ENCODE measurements at regions not wholly inside any gene's neighbourhood (a gene's known extent, or its start where the extent isn't known, plus 50 kb on each side); places are given as distances from the start of the nearest gene placed in this dataset.

DNA sequence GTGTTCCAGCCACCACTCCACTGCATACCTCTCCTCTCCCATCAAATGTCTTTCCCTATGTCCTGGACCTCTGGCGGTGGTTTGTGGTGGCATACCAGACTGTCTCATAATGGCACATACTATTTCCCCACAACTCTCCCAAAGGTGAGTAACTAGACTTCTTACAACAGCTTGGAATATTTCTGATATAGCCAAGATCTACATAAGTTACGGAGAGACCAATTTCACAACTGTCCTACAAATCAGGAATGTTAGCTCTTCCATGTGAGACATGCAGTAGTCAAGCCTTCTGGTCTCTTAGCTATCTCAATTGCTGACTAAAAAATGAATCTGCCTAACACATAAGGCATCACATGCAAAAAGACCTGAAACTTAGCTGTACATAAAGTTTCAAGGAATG lies 588.9 kb downstream of the RNF144B start:
- no peak for DNase-seq

DNA sequence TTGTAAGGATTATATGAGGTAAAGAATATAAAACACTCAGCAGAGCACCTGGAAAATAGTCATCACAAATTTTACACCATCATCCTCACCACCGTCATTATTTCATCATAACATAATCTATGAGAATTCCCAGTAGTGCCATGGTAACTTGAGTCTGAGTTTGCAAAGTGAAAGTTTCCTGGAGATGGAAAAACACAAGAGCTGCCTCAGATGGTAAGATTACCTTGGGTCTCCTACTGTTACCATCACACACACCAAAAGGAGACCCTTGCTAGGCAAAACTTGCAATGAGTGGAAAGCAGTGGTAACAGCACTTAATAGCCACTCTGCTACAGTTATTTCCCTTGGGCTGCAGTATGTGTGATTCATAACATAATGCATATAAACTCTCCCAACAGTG lies 589.8 kb downstream of the RNF144B start:
- DNase-seq: no peak

DNA sequence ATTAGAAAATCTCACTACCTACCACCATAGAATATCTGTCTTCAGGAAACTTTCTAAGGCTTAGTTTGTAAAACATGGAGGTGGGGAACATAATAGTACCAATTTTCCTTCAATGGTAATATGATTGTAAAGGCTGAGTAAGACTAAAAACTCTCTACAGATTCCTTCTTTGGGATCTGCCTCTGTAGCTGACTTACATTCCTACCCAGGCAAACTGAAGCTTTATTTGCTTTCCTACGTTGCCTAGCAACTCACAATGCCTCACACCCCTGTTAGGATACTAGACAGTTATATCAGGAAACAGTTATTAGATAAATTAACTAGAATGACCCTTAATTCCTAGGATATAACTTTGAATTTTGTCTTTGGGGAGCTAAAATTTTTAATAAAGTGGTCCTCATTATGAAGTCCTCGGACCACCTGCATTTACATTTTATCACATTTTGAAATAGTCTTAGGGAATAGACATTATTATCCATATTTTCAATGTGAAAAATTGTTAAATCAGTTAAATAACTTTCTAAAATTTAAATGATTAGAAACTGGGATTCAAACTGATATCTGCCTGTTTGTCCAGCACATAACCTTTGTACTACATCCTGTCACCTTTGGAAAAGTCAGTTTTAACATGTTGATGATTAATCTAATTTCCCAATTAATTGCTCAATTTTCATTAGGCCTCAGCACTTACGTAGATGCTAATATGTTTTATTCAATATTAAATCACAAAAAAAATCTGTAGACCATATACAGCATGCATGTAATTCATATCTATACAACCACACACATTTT lies 591.4 kb downstream of the RNF144B start:
- DNase-seq: peak; percentile 5

DNA sequence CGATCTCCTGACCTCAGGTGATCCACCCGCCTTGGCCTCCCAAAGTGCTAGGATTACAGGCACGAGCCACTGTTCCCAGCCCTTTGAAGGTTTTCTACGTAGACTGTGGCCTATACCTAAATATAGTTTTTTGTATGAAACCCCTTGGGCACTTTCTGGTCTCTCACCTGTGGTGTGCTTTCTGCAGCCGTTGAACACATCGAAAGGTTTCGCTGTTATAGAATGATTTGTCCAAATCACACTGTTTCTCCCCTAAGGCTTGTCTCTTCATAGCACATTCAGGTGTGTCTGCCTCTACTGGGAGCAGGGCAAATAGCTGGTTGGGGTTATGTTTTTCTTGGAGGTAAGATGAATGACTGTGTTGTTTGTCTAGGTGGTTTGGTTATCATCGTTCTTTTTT lies 597.9 kb downstream of the RNF144B start:
- no peak for DNase-seq

DNA sequence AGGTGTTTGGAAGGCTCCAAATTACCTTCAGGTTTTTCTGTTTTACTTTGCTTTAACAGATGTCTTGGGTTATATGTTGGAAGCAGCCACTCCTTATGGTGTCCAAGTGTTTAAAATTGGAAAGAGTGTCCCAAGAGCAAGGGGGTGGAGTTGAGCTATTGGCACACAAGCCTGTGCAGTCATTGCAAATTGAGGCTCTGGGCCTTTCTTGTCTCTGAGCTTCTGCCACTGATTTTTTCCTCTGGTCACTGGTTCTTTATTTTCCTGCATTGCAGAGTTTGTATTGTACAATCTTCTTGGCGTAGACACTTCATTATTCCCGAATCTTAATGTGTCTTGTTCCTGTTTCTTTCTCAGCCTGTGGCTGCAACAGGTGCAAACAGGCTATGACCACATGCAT lies 598.8 kb downstream of the RNF144B start:
- DNase-seq: no peak

DNA sequence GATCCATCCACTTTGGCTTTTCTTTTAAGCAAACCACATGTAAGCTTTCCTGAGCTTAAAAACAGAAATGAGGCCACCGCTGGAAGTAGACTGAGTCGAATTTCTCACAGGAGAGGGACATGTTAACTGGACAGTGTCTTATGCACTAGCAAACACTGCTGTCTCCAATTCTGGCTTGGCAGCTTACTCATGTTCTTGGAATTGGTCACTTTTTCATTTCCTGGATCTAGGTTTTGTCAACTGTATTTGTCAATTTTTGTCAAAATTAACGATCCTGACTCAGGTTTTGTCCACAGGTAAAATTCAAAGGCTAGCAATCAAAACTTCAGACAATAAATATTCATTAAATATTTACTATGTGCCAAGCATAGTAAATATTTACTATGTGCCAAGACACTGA lies 601.5 kb downstream of the RNF144B start:
- DNase-seq: no peak

DNA sequence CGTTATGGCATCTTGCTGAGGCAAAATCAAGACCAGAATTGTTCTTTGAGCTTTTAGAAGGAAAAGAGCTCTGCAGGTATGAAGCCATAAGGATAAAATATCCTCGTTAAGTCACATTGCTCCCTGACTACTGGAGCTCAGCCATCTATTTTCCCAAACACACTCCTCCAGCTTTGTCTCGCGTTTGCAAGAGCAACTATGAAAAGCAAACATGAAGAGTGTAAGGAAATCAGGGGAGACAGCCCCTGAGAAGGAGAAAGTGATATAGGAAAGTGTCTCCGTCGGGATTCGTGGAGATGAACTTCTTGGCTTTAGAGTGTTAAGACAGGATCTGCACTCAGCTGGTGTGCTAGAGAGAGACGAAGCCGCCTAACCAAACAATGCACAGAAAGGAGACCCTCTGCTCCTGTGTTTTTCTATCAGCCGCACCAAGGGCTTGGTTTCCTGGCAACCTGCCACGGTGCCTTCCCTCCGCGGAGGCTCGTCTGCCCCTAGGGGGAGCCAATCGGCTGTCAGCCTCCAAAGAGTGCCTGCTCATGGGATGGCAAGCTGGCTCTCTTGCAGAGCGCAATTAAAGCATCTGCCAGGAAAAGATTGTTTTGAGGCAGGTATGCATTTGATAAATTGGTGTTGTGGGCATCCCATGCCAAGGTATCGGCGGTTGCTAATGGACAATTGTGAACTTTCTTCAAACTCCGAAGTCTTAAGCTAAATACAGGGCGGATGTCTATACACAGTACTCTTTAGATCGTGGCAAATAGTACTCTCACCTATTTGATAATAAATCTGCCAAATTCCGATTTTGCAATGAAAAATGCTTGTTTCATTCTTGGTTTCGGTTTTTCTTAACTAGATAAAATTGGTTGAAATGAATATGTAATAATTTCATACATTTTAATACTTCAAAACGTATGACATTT lies 603.2 kb downstream of the RNF144B start:
- DNase-seq: peak; percentile 36

DNA sequence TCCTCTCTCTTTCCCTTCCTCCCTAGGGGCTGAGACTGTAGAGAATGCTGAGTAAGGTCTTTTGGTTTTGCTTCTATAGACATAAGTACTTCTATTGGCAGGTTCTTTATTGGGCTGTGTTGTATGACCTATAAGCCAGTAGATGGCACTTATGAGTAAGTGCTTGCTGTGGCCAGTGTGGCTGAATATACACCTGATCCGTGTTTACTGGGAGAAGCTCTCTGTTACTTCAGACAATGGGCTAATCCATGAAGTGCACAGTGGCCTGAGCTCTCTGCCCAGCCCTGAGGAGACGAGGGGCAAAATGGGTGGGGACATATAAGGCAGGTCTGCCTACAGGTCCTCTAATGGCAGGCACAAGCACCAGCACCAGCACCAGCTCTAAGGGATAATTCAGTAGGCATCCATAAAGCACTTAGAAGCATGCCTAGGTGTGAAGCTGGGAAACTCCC lies 610.3 kb downstream of the RNF144B start:
- DNase-seq: peak; percentile 41

DNA sequence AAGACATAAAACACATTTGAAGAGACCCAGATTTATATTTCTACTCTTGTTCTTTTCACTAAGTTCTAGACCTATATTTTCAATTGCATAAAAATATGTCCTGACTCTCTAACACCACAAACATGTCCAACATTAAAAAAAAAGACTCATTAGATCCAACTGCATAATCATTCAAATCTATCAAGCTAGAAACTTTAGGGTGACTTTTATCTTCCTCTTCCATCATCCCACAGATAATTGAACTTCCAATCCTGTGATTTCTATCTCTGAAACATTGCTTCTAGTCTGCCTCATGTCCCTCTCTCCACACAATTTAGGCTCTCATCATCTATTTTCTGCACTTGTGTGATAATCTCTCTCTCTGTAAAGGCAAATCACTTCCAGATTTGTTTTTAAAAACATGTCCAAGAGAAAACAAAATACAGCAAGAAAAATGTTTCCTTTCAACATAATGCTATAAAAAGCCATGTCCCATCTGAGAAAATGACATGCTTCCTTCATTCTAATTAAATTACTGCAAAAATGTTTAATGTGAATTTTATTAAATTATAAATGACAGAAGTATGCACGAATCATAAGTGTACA lies 615.9 kb downstream of the RNF144B start:
- DNase-seq: no peak

DNA sequence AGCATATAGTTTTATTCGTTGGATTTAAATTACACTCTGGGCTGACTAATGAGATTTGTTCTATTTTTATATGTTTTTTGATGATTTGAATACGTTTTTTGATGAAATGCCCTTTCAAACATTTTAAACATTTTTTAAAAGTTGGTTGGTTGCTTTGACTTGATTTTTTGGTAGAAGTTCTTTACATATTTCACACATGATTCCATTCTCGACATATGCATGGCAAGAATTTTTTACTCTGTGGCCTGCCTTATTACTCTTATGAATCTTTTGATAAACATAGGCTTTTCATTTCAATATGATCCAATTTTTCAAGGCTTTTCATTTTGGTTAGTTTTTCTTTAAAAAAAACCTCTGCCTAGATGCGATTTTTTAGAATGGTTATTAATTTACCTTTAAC lies 617.0 kb downstream of the RNF144B start:
- DNase-seq: no peak

DNA sequence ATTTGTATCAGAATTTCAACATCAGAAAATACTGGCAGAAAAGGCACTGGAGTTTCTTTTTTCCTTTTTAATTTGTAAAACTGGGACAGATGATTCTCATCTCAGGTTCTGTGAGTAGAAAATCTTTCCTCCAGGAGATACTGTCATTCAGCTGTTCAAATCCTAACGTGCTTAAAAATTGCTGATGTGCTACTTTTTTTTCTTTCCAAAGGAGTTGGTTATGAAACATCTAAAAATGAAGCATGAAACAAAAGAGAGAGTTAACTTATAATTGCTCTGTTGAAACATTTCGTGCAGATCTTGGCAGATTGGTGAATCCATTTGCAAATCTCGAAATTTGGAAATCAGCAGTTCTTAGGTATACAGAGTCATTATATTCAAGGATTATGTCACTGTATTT lies 622.6 kb downstream of the RNF144B start:
- DNase-seq: no peak

DNA sequence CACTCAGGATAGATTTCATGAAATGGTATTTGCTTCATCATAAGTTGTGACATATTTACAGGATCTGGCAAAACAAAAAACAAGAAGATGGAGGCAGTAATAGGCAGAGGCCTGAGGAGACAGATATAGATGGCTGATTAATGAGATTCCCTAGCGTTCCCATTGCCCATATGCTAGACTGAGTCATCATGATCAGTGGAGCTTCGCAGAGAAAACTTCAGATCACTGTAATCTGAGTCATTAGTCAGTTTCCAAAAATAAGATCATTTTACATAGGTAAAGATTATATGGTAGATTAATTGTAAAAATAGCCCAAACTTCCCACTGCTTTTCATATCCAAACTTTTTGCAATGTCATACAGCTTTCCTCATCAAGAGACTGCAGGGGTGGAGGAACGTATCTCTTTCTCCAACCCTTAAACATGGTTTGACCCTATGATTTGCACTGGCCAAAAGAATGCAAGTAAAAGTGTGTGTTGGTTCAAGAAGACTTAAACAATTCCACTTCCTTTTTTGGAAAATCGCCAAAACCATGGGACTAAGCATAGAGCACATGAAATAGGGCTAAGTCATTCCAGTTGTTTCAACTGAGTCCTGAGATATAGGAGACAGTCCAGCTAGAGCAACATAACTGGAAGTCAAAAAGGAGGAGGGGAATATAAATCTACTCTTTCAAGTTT lies 626.0 kb downstream of the RNF144B start:
- DNase-seq: peak; percentile 59

DNA sequence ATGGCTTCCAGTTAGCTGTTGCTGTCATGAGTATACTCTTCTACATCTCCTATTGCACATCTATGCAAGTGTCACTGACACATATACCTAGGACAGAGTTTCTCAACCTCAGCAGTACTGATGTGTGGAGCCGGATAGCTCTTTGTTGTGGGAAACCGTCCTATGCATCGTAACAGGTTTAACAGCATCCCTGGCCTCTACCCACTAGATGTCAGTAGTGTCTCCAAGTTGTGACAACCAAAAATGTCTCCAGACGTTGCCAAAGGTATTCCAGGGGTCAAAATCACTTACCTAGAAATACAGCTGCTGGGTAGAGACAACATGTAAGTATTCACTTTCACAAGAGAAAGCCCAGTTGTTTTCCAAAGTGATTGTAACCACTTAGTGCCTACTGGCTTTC lies 637.6 kb downstream of the RNF144B start:
- DNase-seq: peak; percentile 64

DNA sequence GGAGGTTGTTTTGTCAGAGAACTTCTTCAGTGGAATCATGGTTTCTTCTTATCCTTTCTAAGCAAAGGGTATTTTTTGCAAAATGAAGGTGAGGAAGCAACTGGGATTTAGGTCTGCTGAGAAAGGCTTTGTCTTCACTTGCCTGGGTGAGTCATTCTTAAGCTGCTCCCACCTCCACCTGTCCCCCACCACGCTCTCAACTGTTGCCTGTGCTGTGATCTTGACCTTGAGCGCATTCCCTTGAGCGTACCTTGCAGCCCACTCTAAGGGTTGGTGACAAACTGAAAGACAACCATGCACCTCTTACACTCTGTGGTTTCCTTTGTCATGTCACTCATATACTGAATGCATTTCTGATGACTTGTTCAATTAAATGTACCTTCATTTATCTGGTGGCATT lies 641.1 kb downstream of the RNF144B start:
- no peak for DNase-seq

DNA sequence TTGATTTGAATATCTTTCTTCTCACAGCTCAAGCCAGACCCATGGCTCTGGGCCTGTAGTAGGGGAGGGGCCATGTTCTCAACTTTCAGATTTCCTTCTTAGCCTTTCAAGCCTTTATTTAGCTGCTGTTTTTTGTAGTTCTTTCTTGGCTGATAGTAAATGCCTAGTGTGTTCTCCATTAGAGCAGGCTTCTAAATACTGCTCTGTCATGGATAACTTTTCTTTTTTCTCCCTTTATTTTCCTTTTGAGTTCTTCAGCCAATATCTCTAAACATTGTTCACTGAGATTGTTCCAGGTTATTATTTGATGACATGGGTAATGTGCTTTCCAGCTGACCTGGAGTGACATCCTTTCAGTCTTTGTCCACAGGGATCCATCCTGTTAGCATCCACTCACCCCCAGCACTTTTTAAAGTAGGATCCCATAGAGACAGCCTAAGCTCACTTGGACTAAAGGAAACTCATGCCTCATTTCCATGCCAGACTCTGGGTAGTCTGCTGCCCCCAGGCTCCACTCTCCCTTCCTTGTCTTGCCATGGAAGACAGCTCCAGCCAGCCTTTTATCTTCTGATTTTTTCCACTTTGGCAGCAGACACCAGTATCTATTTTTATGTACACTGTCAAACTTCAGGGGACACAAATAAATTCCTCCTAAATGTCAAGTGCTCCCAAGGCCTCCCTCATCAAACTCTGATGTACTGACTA lies 645.6 kb downstream of the RNF144B start:
- no peak for DNase-seq

DNA sequence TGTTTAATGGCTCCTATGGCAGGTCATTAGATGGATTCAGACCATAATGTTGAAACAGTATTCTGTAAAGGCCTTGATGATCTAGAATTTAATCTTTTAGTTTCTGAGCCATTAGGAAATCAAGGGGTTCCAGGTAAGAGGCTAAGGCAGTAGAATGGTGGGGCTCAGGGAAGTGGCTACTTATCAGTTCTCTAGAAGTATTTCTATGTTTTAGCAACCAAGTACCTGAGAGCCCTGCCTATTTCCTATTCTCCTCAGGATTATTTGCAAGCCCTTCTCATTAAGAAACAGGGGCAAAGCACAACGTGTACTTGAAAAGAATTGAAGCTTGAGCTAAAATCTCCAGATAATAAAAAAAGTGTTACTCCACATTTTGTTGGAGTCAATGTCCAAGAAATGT lies 646.5 kb downstream of the RNF144B start:
- DNase-seq: no peak

DNA sequence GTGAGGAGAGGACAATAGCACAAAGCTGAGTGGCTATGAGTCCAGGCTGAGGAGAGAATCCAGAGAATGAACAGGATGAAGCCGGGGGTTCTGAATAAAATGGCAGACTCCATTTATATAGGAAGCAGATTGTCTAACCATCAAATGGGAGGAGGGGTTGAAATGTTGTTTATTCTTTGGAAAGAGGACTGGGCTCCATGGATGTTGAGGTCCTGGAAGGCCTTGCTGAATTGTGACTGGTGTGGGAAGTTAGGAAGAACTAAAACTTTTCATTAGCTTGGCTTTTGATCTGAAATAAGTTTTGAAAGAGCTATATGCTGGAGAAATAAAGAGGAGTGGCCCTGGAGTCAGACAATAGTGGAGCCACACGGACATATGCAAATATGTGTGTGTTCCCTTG lies 647.8 kb downstream of the RNF144B start:
- DNase-seq: no peak

DNA sequence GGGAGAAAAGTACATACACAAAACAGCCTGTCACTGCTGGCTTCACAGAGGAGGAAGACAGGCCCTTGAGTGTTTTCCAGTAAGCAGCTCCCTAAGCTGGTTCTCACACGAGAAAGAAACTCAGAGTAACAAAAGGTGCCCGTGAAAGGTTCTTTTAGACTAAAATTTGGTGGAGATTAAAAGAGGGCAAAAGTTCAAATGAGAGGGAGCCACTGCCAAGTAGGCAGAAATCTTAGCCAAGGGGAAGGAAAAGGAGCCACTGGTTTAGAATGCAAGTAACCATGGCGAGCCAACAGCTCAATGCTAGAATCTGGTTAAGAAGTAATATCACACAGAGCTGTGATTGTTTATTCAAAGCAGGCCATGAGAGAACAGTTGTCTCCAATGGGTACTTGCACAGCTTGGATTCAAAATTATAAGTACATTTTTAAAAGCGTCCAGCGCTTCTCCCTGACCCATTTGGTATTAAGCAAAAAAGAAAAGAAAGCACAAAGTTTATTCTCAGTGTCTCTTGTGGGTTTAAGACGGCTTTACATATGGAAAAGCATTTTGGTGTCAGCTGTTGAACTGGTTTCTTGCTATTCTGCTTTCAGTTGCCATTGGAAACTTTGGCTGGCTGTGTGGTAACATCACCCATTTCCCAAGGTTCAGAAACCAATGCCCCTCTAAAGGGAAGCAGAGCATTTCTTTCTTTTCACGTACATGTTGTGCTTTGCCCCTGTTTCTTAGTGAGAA lies 648.5 kb downstream of the RNF144B start:
- DNase-seq: no peak

DNA sequence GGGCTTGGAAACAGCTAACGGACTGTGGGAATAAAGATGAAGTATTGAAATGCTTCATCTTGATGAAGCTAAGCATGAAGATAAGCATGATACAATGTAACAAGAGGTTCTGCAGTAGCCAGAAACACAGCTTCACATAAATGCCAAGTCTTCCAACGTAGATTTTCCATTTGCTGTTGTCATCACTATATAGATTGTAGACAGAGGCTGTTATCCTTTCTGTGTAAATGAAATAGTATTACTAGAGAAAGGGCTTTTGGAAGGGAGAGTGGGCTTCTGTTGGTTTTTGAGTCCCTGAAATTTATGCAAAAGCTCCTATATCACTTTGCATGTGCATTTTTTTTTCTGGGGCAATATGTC lies 649.0 kb downstream of the RNF144B start:
- DNase-seq: no peak

DNA sequence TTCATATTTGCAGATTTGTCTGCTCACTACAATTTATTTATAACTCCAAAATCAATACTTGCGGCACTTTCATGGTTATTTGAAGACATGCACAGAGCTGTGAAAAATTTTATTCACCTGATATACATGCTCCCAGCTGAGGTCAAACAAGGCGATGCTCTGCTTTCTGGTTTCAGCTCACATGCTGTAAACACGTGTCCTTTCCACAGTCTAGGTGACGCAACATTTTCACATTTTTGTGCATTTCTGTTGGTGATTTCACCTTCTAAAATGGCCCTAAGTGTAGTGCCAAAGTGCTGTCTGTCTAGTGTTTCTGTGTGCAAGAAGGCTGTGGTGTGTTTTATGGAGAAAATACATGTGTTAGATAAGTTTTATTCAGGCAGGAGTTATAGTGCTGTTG lies 650.5 kb downstream of the RNF144B start:
- DNase-seq: no peak

DNA sequence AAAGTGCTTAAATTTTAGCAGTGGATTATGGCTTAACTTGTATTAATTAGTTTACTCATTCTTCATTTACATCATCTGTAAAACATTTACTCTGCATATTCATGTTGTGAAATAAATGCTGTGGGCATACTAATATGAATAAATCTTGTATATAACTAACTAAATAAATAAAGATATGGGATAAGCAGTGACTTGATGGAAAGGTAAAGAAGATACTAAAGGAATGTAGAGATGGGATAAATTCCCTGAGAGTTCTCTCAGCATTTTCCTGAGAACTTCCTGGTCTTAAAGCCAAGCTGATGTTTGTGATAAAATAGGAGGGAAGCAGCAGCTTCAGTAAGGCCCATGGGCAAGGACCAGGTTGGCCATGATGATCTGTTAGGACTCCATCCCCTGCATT lies 652.1 kb downstream of the RNF144B start:
- DNase-seq: no peak

DNA sequence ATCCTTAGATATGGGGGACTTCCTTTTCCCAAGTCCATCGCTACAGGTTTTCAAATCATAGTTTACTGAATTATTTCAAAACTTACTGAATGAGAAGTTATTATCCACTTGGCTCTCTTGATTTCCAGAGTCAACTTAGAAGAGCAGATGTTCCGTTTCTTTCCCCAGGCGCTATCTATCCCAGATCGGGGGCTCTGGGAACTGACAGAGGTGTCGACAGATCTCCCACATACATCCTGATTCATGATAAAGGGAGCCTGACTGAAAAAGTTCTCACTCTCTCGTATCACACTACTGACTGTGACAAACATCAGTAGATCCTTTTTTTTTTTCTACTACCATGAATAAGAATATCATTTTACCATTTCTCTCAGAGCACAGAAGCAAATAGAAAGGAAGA lies 654.8 kb downstream of the RNF144B start:
- DNase-seq: no peak

All from fibroblast of upper back skin (primary cell).